Esophagus squamous epithelium (tissue), 5 donors: ENCODE measurements at regions not wholly inside any gene's neighbourhood (a gene's known extent, or its start where the extent isn't known, plus 50 kb on each side); places are given as distances from the start of the nearest gene placed in this dataset.
"Not testable (repeated sequence)": the region's sequence is repeated elsewhere in the genome, so short reads cannot be mapped to it uniquely, and the experiment has no call there.

Source experiments
- DNase-seq: peaks from one replicate; lab custom pipeline; 2025; lab: John Stamatoyannopoulos, UW
- H3K27ac ChIP-seq, 4 donors: fragments of 200-600 bp; sonication (generic); one replicate each; pipeline ENCODE4 v1.5.1; 2016 to 2019; ENCODE audit warnings: mild to moderate bottlenecking in 1 of 4
- H3K27me3 ChIP-seq, 4 donors: fragments of 200-600 bp; sonication (generic); 1 replicate in 3 of 4; 2 replicates in 1 of 4; pipeline versions ENCODE4 v1.5.1 to v1.6.0; 2017 to 2021; ENCODE audit warnings: antibody characterized with exemption in 1 of 4
- H3K36me3 ChIP-seq, 3 donors: fragments of 200-600 bp; sonication (generic); one replicate each; pipeline ENCODE4 v1.5.1; 2016 to 2019
- H3K4me1 ChIP-seq, 3 donors: fragments of 200-600 bp; sonication (generic); one replicate each; pipeline ENCODE4 v1.5.1; 2017 to 2019
- H3K4me3 ChIP-seq, 4 donors: fragments of 200-600 bp; sonication (generic); 1 replicate in 3 of 4; 2 replicates in 1 of 4; pipeline ENCODE4 v1.5.1; 2016 to 2019; ENCODE audit warnings: mild to moderate bottlenecking in 2 of 4, moderate library complexity in 1 of 4
- H3K9me3 ChIP-seq, 3 donors: fragments of 200-600 bp; sonication (generic); one replicate each; pipeline ENCODE4 v1.5.1; 2016 to 2019
- CTCF ChIP-seq, 6 experiments: fragments of 450-650 bp in 4 of 6; fragments of 200-600 bp in 2 of 6; sonication (generic) in 2 of 6; IDR thresholded peaks; one replicate each; pipeline ENCODE4 v1.5.1; 2016 to 2019; ENCODE audit warnings: antibody characterized with exemption in 6 of 6, mild to moderate bottlenecking in 4 of 6, moderate library complexity in 4 of 6
- POLR2A ChIP-seq, 4 donors: fragments of 450-650 bp; IDR thresholded peaks; one replicate each; pipeline ENCODE4 v1.6.1; 2017; ENCODE audit warnings: antibody characterized with exemption in 4 of 4, mild to moderate bottlenecking in 4 of 4, moderate library complexity in 3 of 4
- WGBS, 2 donors: methylation state at CpG; one replicate each; pipeline ENCODE4 v1.1.5; 2018; 5-methylcytosine and 5-hydroxymethylcytosine counted together
- intact Hi-C: fragments of 100-400 bp; cut with DNase I; formaldehyde crosslinking; loops from one replicate; pipeline ENCODE4 v1.15.0; 2022
- small RNA-seq, 4 donors: library from RNA; depleted of rRNA; stranded (forward); fragments of <200 nt; gene quantifications; one replicate each; pipeline ENCODE3, GENCODE V24; 2016
- donor health status: DM: yes; HTN: yes; CAD: no.

GRCh38 chr6:85714893-85715530 is 72.3 kb upstream of the SYNCRIP start:
- H3K9me3 ChIP-seq: no peaks in the 10 kb centered on the region
- H3K27ac ChIP-seq: no peak overlapping the region
- H3K4me3 ChIP-seq: no peak overlapping the region
- intact Hi-C loops: no loop called here
- no peaks in the 10 kb centered on the region for H3K36me3 ChIP-seq
- no peak for DNase-seq
- H3K4me1 ChIP-seq: no peaks in the 10 kb centered on the region
- no peaks in the 10 kb centered on the region for H3K27me3 ChIP-seq
- WGBS, 2 donors: 74% methylated on average over 8 of the region's 9 CpGs; no CpG with 5 or more reads in 1 of the 2 donors
- no peak for TF ChIP-seq CTCF (IDR thresholded peaks at IDR 0.05)
- TF ChIP-seq POLR2A (IDR thresholded peaks at IDR 0.05): no peak

GRCh38 chr6:85712346-85712745 is 69.7 kb upstream of the SYNCRIP start:
- Histone ChIP-seq H3K4me3 (no peak overlapping the region), H3K4me1 (no peaks in the 10 kb centered on the region), H3K27me3 (no peaks in the 10 kb centered on the region), H3K9me3 (no peaks in the 10 kb centered on the region), H3K36me3 (no peaks in the 10 kb centered on the region), H3K27ac (no peak overlapping the region)
- WGBS, 2 donors: 84 to 100% methylated on average over 2 of the region's 2 CpGs
- TF ChIP-seq POLR2A (IDR thresholded peaks at IDR 0.05): no peak
- DNase-seq: no peak
- intact Hi-C loops: no loop called here

- H3K27me3 ChIP-seq, intact Hi-C loops, H3K27ac ChIP-seq, H3K9me3 ChIP-seq, H3K36me3 ChIP-seq, DNase-seq, H3K4me1 ChIP-seq, H3K4me3 ChIP-seq: not testable (repeated sequence)
- 73 to 89% methylated on average over 1 of the region's 1 CpG for WGBS, 2 donors
These were observed 64.9 kb upstream of the SYNCRIP start for GRCh38 chr6:85707515-85708145.

GRCh38 chr6:85706272-85706671 is 63.6 kb upstream of the SYNCRIP start:
- H3K27ac ChIP-seq: no peak overlapping the region
- intact Hi-C loops: no loop called here
- no peaks in the 10 kb centered on the region for H3K9me3 ChIP-seq
- H3K4me1 ChIP-seq: no peaks in the 10 kb centered on the region
- TF ChIP-seq CTCF (IDR thresholded peaks at IDR 0.05) (no peak), POLR2A (IDR thresholded peaks at IDR 0.05) (no peak)
- no peaks in the 10 kb centered on the region for H3K36me3 ChIP-seq
- no peaks in the 10 kb centered on the region for H3K27me3 ChIP-seq
- no CpG with 5 or more reads among the region's 3 CpGs for WGBS, 2 donors
- no peak for DNase-seq
- no peak overlapping the region for H3K4me3 ChIP-seq

GRCh38 chr6:85705220-85705619 is 62.5 kb upstream of the SYNCRIP start:
- no peak overlapping the region for H3K27ac ChIP-seq
- no peaks in the 10 kb centered on the region for H3K27me3 ChIP-seq
- 42 to 74% methylated on average over 4 of the region's 8 CpGs for WGBS, 2 donors
- H3K4me1 ChIP-seq: no peaks in the 10 kb centered on the region
- H3K4me3 ChIP-seq: no peak overlapping the region
- no peaks in the 10 kb centered on the region for H3K36me3 ChIP-seq
- no peak for DNase-seq
- H3K9me3 ChIP-seq: no peaks in the 10 kb centered on the region
- intact Hi-C loops: no loop called here
- TF ChIP-seq POLR2A (IDR thresholded peaks at IDR 0.05): no peak

- Histone ChIP-seq H3K9me3 (no peaks in the 10 kb centered on the region), H3K27me3 (no peaks in the 10 kb centered on the region), H3K4me1 (no peaks in the 10 kb centered on the region), H3K36me3 (no peaks in the 10 kb centered on the region), H3K27ac (no peak overlapping the region), H3K4me3 (no peak overlapping the region)
- DNase-seq: no peak
- intact Hi-C loops: no loop called here
- no peak for TF ChIP-seq CTCF (IDR thresholded peaks at IDR 0.05)
- no peak for TF ChIP-seq POLR2A (IDR thresholded peaks at IDR 0.05)
These were observed 60.7 kb upstream of the SYNCRIP start for GRCh38 chr6:85703406-85703805.

Small RNA genes in the stretch of these regions (small RNA-seq; reads per million reads assigned to genes)
- 0 reads per million in 4 donors for gene RF00019
- 0 to 0.07 (median 0) reads per million in 4 donors for gene RN7SL643P
- 0 reads per million in 4 donors for gene RNU4-12P
- 0 reads per million in 4 donors for gene RNU4-72P
- gene SMIM11P1: 0 reads per million in 4 donors
